ENCODE measurements at regions not wholly inside any gene's neighbourhood (a gene's known extent, or its start where the extent isn't known, plus 50 kb on each side); places are given as distances from the start of the nearest gene placed in this dataset.
A peak's percentile ranks its signal among the peaks of the same experiment; 100 is the strongest.

DNA sequence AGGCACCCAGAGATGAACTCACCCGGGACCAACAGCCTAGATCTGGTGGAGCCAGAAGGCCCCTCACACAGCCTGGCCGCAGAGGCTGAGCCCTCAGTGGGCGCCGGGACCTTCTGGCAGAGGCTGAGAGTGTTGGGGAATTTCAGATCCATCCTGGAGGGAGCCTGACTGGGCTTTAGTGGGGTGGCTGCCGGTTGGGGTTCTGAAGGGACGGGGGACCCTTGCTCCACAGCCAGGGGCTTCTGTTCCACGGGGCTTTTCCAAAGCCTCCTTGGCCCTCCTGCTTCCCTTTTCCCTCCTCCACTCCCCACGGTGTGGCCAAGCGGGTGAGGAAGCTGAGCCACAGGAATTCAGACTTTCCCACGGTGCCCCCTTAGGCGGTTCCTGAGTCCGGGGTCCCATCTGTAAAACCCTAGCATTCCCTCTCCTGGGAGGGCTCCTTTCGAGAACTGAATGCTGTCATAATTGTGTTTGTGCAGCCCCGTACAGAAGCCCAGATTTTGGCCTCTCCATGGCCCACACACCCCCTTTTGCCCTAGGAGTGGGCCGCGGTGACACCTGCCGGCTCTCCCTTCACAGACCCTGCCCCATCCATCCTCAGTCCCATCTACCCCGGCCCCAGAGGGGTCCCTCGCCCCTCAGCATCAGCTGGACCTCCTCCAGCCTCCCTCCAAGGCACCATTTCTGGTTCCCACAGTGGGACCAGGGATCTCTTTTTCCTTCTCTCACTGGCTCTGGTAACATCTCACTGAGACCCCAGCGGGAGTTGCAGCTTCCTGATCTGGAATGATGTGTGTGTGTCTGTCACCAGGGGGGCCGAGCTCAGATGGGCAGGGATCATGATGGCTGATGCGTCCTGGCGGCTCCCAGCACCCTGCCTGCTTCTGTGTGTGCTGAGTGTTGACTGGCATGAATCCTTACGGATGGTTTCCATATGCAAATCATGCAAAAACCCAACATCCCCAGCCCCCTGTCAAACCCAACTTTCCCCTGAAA, 1048.4 kb downstream of the TBC1D22A start:
- Histone ChIP-seq H3K36me3 (replicated peaks in 1 of 2; ENCODE audit: control insufficient read depth in 1 of 2, insufficient read depth in 2 of 2, low read length in 2 of 2) (no peaks in the 10 kb centered on the region), H3K27ac (ENCODE audit: extremely low read length, insufficient read depth, low read length) (no peak overlapping the region), H3K4me3 (replicated peaks in 1 of 3; ENCODE audit: insufficient read depth in 1 of 3, low read depth in 2 of 3, low read length in 3 of 3) (no peak overlapping the region), H3K27me3 (ENCODE audit: control insufficient read depth in 1 of 2, insufficient read depth in 2 of 2, low read length in 2 of 2) (peaks cover 3 to 24% of the 10 kb centered on the region in 2 experiments; a peak in 2 of 5 replicates), H3K9me3 (ENCODE audit: low read length) (no peaks in the 10 kb centered on the region), H3K9ac (ENCODE audit: insufficient read depth, low read depth, low read length) (no peak overlapping the region), H3K4me1 (ENCODE audit: insufficient read depth, low read length) (no peaks in the 10 kb centered on the region), H4K20me1 (ENCODE audit: insufficient read depth, low read length) (no peaks in the 10 kb centered on the region), H2AFZ (ENCODE audit: low read length) (no peak overlapping the region), H3K4me2 (ENCODE audit: low read depth, low read length) (no peak overlapping the region), H3K79me2 (ENCODE audit: insufficient read depth, low read length) (no peaks in the 10 kb centered on the region)
- TF ChIP-seq ZBTB20 (CRISPR knock-in tag; IDR thresholded peaks at IDR 0.05; ENCODE audit: borderline replicate concordance, low read depth) (no peak), ZNF629 (CRISPR knock-in tag; conservative IDR thresholded peaks at IDR 0.05) (peak; percentile 38; the same call in 1 of the 2 replicates)
- TF ChIP-seq, protein P1, sequence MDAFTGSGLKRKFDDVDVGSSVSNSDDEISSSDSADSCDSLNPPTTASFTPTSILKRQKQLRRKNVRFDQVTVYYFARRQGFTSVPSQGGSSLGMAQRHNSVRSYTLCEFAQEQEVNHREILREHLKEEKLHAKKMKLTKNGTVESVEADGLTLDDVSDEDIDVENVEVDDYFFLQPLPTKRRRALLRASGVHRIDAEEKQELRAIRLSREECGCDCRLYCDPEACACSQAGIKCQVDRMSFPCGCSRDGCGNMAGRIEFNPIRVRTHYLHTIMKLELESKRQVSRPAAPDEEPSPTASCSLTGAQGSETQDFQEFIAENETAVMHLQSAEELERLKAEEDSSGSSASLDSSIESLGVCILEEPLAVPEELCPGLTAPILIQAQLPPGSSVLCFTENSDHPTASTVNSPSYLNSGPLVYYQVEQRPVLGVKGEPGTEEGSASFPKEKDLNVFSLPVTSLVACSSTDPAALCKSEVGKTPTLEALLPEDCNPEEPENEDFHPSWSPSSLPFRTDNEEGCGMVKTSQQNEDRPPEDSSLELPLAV (CRISPR knock-in tag; conservative IDR thresholded peaks at IDR 0.05; ENCODE audit: low read depth), result no peak
- TF ChIP-seq, protein P2, sequence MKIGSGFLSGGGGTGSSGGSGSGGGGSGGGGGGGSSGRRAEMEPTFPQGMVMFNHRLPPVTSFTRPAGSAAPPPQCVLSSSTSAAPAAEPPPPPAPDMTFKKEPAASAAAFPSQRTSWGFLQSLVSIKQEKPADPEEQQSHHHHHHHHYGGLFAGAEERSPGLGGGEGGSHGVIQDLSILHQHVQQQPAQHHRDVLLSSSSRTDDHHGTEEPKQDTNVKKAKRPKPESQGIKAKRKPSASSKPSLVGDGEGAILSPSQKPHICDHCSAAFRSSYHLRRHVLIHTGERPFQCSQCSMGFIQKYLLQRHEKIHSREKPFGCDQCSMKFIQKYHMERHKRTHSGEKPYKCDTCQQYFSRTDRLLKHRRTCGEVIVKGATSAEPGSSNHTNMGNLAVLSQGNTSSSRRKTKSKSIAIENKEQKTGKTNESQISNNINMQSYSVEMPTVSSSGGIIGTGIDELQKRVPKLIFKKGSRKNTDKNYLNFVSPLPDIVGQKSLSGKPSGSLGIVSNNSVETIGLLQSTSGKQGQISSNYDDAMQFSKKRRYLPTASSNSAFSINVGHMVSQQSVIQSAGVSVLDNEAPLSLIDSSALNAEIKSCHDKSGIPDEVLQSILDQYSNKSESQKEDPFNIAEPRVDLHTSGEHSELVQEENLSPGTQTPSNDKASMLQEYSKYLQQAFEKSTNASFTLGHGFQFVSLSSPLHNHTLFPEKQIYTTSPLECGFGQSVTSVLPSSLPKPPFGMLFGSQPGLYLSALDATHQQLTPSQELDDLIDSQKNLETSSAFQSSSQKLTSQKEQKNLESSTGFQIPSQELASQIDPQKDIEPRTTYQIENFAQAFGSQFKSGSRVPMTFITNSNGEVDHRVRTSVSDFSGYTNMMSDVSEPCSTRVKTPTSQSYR (CRISPR knock-in tag; IDR thresholded peaks at IDR 0.05; ENCODE audit: borderline replicate concordance), result no peak
- TF ChIP-seq, protein P3, sequence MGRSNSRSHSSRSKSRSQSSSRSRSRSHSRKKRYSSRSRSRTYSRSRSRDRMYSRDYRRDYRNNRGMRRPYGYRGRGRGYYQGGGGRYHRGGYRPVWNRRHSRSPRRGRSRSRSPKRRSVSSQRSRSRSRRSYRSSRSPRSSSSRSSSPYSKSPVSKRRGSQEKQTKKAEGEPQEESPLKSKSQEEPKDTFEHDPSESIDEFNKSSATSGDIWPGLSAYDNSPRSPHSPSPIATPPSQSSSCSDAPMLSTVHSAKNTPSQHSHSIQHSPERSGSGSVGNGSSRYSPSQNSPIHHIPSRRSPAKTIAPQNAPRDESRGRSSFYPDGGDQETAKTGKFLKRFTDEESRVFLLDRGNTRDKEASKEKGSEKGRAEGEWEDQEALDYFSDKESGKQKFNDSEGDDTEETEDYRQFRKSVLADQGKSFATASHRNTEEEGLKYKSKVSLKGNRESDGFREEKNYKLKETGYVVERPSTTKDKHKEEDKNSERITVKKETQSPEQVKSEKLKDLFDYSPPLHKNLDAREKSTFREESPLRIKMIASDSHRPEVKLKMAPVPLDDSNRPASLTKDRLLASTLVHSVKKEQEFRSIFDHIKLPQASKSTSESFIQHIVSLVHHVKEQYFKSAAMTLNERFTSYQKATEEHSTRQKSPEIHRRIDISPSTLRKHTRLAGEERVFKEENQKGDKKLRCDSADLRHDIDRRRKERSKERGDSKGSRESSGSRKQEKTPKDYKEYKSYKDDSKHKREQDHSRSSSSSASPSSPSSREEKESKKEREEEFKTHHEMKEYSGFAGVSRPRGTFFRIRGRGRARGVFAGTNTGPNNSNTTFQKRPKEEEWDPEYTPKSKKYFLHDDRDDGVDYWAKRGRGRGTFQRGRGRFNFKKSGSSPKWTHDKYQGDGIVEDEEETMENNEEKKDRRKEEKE (IDR thresholded peaks at IDR 0.05), result no peak
- ChIA-PET CTCF (ENCODE audit: low intra/inter-chr PET ratio, low total read pairs) (no interaction called here), POLR2A (no interaction called here)
- intact Hi-C loops (cut with micrococcal nuclease; ENCODE audit: unreplicated experiment) (no loop called here), in situ Hi-C loops (cut with HindIII; ENCODE audit: extremely low pct_ligation_motif_present, low pct_unique_long_range_greater_than_20kb) (no loop called here)
- 7% methylated on average over 18 of the region's 24 CpGs for WGBS (ENCODE audit: low lambda C conversion rate)
- FAIRE-seq (no peak), DNase-seq (ENCODE audit: low spot score) (no peak), ATAC-seq (no peak)
- BruUV-seq (replicated peaks), result no TSS peak

All from HepG2 (cell line).